ENCODE measurements at regions not wholly inside any gene's neighbourhood (a gene's known extent, or its start where the extent isn't known, plus 50 kb on each side); places are given as distances from the start of the nearest gene placed in this dataset.

DNA sequence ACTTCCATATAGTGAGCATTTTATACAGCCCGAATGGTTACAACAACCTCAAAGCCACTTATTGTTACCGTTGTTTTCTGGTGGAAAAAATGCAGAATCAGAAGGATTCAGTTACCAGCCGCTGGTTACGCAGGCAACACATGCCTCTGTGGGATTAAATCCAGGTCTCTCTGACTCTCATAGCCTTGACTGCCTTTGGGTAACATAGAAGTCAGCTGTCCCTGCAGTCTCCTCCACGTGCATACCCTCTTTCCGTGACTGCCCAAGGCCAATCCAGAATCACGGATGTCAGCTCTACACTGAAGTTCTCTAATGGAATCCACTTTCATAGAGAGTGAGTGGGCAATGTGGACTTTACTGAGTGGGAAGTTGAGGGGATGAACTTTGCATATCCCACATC is 189.5 kb upstream of the DNAJC19 start:
- H3K27ac ChIP-seq: no peak overlapping the region
- no peaks in the 10 kb centered on the region for H3K27me3 ChIP-seq
- no peak overlapping the region for H3K4me3 ChIP-seq
- DNase-seq: no peak
- H3K36me3 ChIP-seq: no peaks in the 10 kb centered on the region
- H3K4me1 ChIP-seq: no peaks in the 10 kb centered on the region
- TF ChIP-seq POLR2AphosphoS5 (IDR thresholded peaks at IDR 0.05): no peak
- TF ChIP-seq EP300 (IDR thresholded peaks at IDR 0.05): no peak
- no peak for TF ChIP-seq POLR2A (IDR thresholded peaks at IDR 0.05)
- no peak for TF ChIP-seq CTCF (IDR thresholded peaks at IDR 0.05)
- intact Hi-C loops (cut with DNase I): no loop called here
- 81 to 83% methylated on average over 7 of the region's 7 CpGs for WGBS, 2 donors
- H3K9me3 ChIP-seq: no peaks in the 10 kb centered on the region

DNA sequence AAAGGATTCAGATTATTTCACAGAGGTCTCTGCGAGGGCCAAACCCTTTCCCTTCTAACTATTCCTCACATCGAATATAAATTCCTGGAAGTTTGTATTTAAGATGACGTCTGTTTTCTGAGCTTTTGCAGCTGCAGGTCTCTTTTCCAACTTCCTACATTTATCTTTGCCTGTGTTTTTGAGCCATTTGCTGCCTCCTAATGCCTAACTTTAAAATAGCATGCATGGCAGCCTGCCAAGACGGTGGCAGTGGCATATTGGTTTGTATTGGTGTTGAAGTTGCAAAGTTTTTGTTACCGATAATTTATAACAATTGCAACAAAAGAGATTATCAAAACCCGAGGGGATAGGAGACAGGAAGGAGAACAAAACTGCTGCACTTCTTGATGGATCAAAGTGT is 187.1 kb upstream of the DNAJC19 start:
- Histone ChIP-seq H3K4me3 (no peak overlapping the region), H3K27me3 (no peaks in the 10 kb centered on the region), H3K9me3 (no peaks in the 10 kb centered on the region), H3K27ac (no peak overlapping the region), H3K36me3 (no peaks in the 10 kb centered on the region), H3K4me1 (no peaks in the 10 kb centered on the region)
- peak; percentile 74 for DNase-seq
- peak in 3 of 4 experiments; percentile 17 to 46 (median 39) for TF ChIP-seq CTCF (IDR thresholded peaks at IDR 0.05)
- no peak for TF ChIP-seq EP300 (IDR thresholded peaks at IDR 0.05)
- TF ChIP-seq POLR2A (IDR thresholded peaks at IDR 0.05): no peak
- peak in 3 of 4 donors; percentile 17 to 64 (median 45) for TF ChIP-seq POLR2AphosphoS5 (IDR thresholded peaks at IDR 0.05)
- WGBS, 2 donors: 7 to 19% methylated on average over 6 of the region's 6 CpGs
- intact Hi-C loops (cut with DNase I): no loop called here

GRCh38 chr3:181174676-181175233 is 185.2 kb upstream of the DNAJC19 start:
- intact Hi-C loops (cut with DNase I): no loop called here
- 50 to 54% methylated on average over 4 of the region's 4 CpGs for WGBS, 2 donors

GRCh38 chr3:181174022-181174421 is 184.5 kb upstream of the DNAJC19 start:
- Histone ChIP-seq H3K27me3 (no peaks in the 10 kb centered on the region), H3K27ac (no peak overlapping the region)
- intact Hi-C loops (cut with DNase I): no loop called here

More at GRCh38 chr3:181174676-181175233, 185.2 kb upstream of the DNAJC19 start:
- Histone ChIP-seq H3K36me3 (no peaks in the 10 kb centered on the region), H3K27ac (no peak overlapping the region), H3K9me3 (no peaks in the 10 kb centered on the region), H3K4me1 (no peaks in the 10 kb centered on the region), H3K4me3 (no peak overlapping the region), H3K27me3 (no peaks in the 10 kb centered on the region)
- no peak for TF ChIP-seq POLR2AphosphoS5 (IDR thresholded peaks at IDR 0.05)
- no peak for TF ChIP-seq EP300 (IDR thresholded peaks at IDR 0.05)
- no peak for TF ChIP-seq CTCF (IDR thresholded peaks at IDR 0.05)
- no peak for TF ChIP-seq POLR2A (IDR thresholded peaks at IDR 0.05)
- DNase-seq: no peak

More at GRCh38 chr3:181174022-181174421, 184.5 kb upstream of the DNAJC19 start:
- no peak for DNase-seq
- no peak for TF ChIP-seq POLR2AphosphoS5 (IDR thresholded peaks at IDR 0.05)
- no peak for TF ChIP-seq CTCF (IDR thresholded peaks at IDR 0.05)
- TF ChIP-seq EP300 (IDR thresholded peaks at IDR 0.05): no peak
- no peak for TF ChIP-seq POLR2A (IDR thresholded peaks at IDR 0.05)
- Histone ChIP-seq H3K4me1 (no peaks in the 10 kb centered on the region), H3K36me3 (no peaks in the 10 kb centered on the region), H3K4me3 (no peak overlapping the region), H3K9me3 (no peaks in the 10 kb centered on the region)
- 77 to 78% methylated on average over 2 of the region's 2 CpGs for WGBS, 2 donors
